Activated CD4-positive, alpha-beta memory T cell treated with anti-CD3 and anti-CD28 coated beads for 36 hours (primary cell): ENCODE measurements at regions not wholly inside any gene's neighbourhood (a gene's known extent, or its start where the extent isn't known, plus 50 kb on each side); places are given as distances from the start of the nearest gene placed in this dataset.

Source experiments
- CTCF ChIA-PET: fragments of 350-600 bp; sonication (Branson Sonifier 250); formaldehyde crosslinking; loops from one replicate; lab custom pipeline; 2021; ENCODE audit warnings: antibody characterized with exemption, inconsistent platforms; lab: Charles Lee
- POLR2A ChIA-PET: fragments of 350-600 bp; sonication (Branson Sonifier 250); formaldehyde crosslinking; loops from one replicate; lab custom pipeline; 2021; ENCODE audit warnings: antibody characterized with exemption; lab: Charles Lee
- DNase-seq: peaks from one replicate; pipeline ENCODE4 v3.0.0-alpha.2; 2020
- H3K27ac Mint-ChIP-seq: one replicate; pipeline ENCODE4 v1.8.0; 2021; ENCODE audit warnings: mixed read lengths
- H3K27me3 Mint-ChIP-seq: one replicate; pipeline ENCODE4 v1.8.0; 2021; ENCODE audit warnings: mixed read lengths
- H3K36me3 Mint-ChIP-seq: one replicate; pipeline ENCODE4 v1.8.0; 2021; ENCODE audit warnings: mixed read lengths
- H3K4me1 Mint-ChIP-seq: one replicate; pipeline ENCODE4 v1.8.0; 2021; ENCODE audit warnings: low read depth, mixed read lengths
- H3K4me3 Mint-ChIP-seq: one replicate; pipeline ENCODE4 v1.8.0; 2021; ENCODE audit warnings: mild to moderate bottlenecking, mixed read lengths
- H3K9me3 Mint-ChIP-seq: one replicate; pipeline ENCODE4 v1.8.0; 2021; ENCODE audit warnings: mixed read lengths
- intact Hi-C: fragments of 100-400 bp; cut with micrococcal nuclease; formaldehyde crosslinking; loops from one replicate; pipeline ENCODE4 v1.15.1; 2023

GRCh38 chr2:153163055-153163454, 315.5 kb downstream of the RPRM start:
- Mint-ChIP-seq H3K27me3 (no peaks in the 10 kb centered on the region), H3K4me3 (no peak overlapping the region), H3K9me3 (no peaks in the 10 kb centered on the region), H3K4me1 (no peaks in the 10 kb centered on the region), H3K27ac (no peak overlapping the region), H3K36me3 (no peaks in the 10 kb centered on the region)
- no peak for DNase-seq
- POLR2A ChIA-PET: no interaction called here
- intact Hi-C loops: loop anchor here (1.0 kb wide), 1 partner anchor 356 kb away; no protein-coding TSS in a partner anchor
- CTCF ChIA-PET: no interaction called here

DNA sequence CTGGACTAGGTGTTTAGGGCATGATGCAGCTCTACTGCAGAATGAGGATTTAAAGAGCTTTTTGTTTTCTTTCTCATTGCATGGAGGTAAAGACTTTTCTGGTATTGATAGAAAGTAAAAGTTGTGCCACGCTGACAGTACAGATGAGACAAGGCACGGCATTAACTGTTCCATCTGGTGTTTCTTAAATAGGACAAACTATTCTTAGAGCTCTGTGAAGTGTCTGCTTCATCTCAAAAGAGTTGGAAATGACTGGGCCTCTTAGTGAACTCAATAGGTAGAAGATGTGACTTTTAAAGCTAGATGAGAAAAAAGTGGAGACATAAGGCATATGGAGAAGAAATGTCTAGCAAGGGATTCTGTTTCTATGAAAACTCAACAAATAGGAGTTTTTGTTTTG, 321.8 kb downstream of the RPRM start:
- intact Hi-C loops: no loop called here
- H3K9me3 Mint-ChIP-seq: peaks cover 7% of the 10 kb centered on the region

GRCh38 chr2:153152036-153152435, 326.5 kb downstream of the RPRM start:
- H3K27me3 Mint-ChIP-seq: no peaks in the 10 kb centered on the region
- H3K36me3 Mint-ChIP-seq: no peaks in the 10 kb centered on the region
- H3K4me3 Mint-ChIP-seq: no peak overlapping the region
- H3K9me3 Mint-ChIP-seq: peaks cover 7% of the 10 kb centered on the region
- ChIA-PET CTCF (no interaction called here), POLR2A (no interaction called here)
- DNase-seq: no peak
- no peaks in the 10 kb centered on the region for H3K4me1 Mint-ChIP-seq
- no peak overlapping the region for H3K27ac Mint-ChIP-seq
- intact Hi-C loops: no loop called here

More for the DNA sequence above, 321.8 kb downstream of the RPRM start:
- Mint-ChIP-seq H3K4me3 (no peak overlapping the region), H3K4me1 (no peaks in the 10 kb centered on the region), H3K27me3 (no peaks in the 10 kb centered on the region), H3K27ac (no peak overlapping the region), H3K36me3 (no peaks in the 10 kb centered on the region)
- ChIA-PET POLR2A (no interaction called here), CTCF (no interaction called here)
- no peak for DNase-seq

- H3K4me1 Mint-ChIP-seq: no peaks in the 10 kb centered on the region
- no peaks in the 10 kb centered on the region for H3K9me3 Mint-ChIP-seq
- H3K36me3 Mint-ChIP-seq: no peaks in the 10 kb centered on the region
- DNase-seq: no peak
- H3K27ac Mint-ChIP-seq: no peak overlapping the region
- no peaks in the 10 kb centered on the region for H3K27me3 Mint-ChIP-seq
- POLR2A ChIA-PET: no interaction called here
- H3K4me3 Mint-ChIP-seq: no peak overlapping the region
- intact Hi-C loops: no loop called here
- CTCF ChIA-PET: no interaction called here
Measured at GRCh38 chr2:153145470-153145978, 333.0 kb downstream of the RPRM start.

DNA sequence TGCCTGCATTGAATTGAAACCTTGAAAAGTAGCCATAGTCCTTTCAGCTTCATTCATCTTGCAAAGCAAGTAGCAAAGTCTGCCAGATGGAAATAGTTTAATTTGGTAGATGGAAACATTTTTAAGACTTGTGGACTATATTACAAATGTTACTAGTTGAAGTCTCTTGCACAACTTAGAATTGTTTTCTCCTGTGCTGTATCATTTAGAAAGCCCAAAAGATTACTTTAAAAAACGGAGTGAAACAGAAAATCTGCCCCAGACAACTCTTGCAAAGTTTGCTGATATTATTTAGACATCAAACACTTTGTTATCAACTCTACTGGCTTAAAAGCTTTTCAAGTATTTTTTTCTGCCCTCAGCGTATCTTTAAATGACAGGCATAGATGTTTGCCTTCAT, 335.0 kb downstream of the RPRM start:
- ChIA-PET POLR2A (no interaction called here), CTCF (no interaction called here)
- Mint-ChIP-seq H3K4me1 (no peaks in the 10 kb centered on the region), H3K9me3 (no peaks in the 10 kb centered on the region), H3K27me3 (no peaks in the 10 kb centered on the region), H3K36me3 (no peaks in the 10 kb centered on the region), H3K27ac (no peak overlapping the region), H3K4me3 (no peak overlapping the region)
- no peak for DNase-seq
- intact Hi-C loops: no loop called here

GRCh38 chr2:153140498-153140897, 338.1 kb downstream of the RPRM start:
- Mint-ChIP-seq H3K4me1 (no peaks in the 10 kb centered on the region), H3K9me3 (no peaks in the 10 kb centered on the region), H3K27ac (no peak overlapping the region), H3K4me3 (no peak overlapping the region), H3K36me3 (no peaks in the 10 kb centered on the region), H3K27me3 (no peaks in the 10 kb centered on the region)
- no peak for DNase-seq
- POLR2A ChIA-PET: no interaction called here
- intact Hi-C loops: no loop called here
- CTCF ChIA-PET: no interaction called here

DNA sequence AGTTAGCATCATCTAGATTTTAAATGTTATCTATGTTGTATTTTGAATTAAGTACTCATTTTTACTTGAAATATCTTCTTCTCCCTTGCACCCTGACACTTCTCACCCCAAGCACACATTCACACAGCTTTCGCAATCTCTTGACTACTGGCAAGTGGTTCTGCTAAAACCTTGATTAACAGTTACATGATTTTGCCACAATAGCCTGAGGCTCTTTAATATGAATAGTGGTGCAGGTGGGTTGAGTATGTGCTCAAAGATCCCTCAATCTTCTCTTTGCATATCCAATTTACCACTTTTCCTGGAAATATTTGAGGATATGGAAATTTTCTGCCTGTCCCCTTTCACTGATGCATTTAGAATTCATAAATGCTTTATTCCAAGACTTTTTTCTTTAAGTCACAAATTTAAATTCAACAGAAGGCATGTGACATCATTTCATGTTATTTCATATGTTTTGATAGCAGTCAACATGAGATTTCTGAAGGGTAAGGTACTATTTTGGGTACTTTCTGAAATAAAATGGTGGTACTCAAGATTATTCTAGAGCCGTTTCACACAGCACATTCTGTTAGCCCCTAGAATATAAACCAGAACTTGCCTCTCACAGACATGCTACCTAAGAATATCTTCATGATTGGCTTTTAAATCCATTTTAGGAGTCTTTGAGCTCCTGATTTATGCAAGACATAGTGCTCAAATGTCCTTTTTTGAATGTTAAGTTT, 339.7 kb downstream of the RPRM start:
- H3K9me3 Mint-ChIP-seq: no peaks in the 10 kb centered on the region
- no peak overlapping the region for H3K27ac Mint-ChIP-seq
- no peaks in the 10 kb centered on the region for H3K27me3 Mint-ChIP-seq
- H3K4me3 Mint-ChIP-seq: no peak overlapping the region
- intact Hi-C loops: no loop called here
- no peak for DNase-seq
- no peaks in the 10 kb centered on the region for H3K4me1 Mint-ChIP-seq
- H3K36me3 Mint-ChIP-seq: no peaks in the 10 kb centered on the region
- CTCF ChIA-PET: no interaction called here
- POLR2A ChIA-PET: no interaction called here

DNA sequence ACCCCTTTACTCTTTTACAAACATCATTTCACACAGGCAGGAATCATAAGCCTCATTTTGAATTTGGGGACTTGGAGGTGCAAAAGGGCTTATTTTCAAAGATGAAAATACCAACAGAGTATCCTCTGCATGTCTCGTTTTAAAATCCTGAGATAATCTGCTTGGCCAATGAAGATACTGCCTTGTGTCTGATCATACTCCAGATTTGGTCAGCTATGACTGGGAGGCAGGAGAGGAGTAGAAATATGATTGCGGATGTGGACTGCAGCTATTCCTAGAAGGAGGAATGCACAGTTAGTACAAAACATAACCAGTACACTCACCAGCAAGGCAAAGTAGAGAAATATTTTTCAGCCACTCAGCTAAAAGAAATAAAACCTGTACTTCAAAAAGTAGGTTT, 342.3 kb downstream of the RPRM start:
- CTCF ChIA-PET: no interaction called here
- Mint-ChIP-seq H3K27ac (no peak overlapping the region), H3K27me3 (no peaks in the 10 kb centered on the region), H3K36me3 (no peaks in the 10 kb centered on the region), H3K4me1 (no peaks in the 10 kb centered on the region), H3K9me3 (no peaks in the 10 kb centered on the region), H3K4me3 (no peak overlapping the region)
- intact Hi-C loops: no loop called here
- no peak for DNase-seq
- POLR2A ChIA-PET: no interaction called here

- Mint-ChIP-seq H3K27ac (no peak overlapping the region), H3K27me3 (no peaks in the 10 kb centered on the region), H3K4me3 (no peak overlapping the region), H3K4me1 (no peaks in the 10 kb centered on the region), H3K9me3 (no peaks in the 10 kb centered on the region), H3K36me3 (no peaks in the 10 kb centered on the region)
- DNase-seq: no peak
- intact Hi-C loops: no loop called here
- CTCF ChIA-PET: no interaction called here
- POLR2A ChIA-PET: no interaction called here
Measured at GRCh38 chr2:153134725-153135124, 343.8 kb downstream of the RPRM start.

- Mint-ChIP-seq H3K27me3 (no peaks in the 10 kb centered on the region), H3K36me3 (no peaks in the 10 kb centered on the region), H3K4me3 (no peak overlapping the region), H3K4me1 (no peaks in the 10 kb centered on the region), H3K9me3 (no peaks in the 10 kb centered on the region), H3K27ac (no peak overlapping the region)
- intact Hi-C loops: no loop called here
- no peak for DNase-seq
- ChIA-PET CTCF (no interaction called here), POLR2A (no interaction called here)
Measured at GRCh38 chr2:153133716-153134115, 344.8 kb downstream of the RPRM start.

DNA sequence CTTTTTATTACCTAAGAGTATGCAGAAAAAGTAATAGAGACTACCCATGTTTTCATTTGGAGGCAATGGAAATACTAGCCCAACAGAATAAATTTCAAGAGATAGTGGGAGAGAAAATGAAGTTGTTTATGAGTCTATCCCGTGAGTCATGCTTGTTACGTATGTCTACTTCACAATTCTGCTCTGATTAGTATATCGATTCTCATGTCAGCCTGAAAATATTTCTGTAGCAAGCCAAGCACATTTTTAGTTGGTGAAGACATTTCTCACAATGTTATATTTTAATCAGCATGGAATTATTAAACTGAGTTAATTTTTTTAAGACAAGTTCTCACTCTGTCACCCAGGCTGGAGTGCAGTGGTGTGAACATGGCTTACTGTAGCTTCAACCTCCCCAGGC, 346.1 kb downstream of the RPRM start:
- Mint-ChIP-seq H3K27me3 (no peaks in the 10 kb centered on the region), H3K4me1 (no peaks in the 10 kb centered on the region), H3K4me3 (no peak overlapping the region), H3K27ac (no peak overlapping the region), H3K9me3 (no peaks in the 10 kb centered on the region), H3K36me3 (no peaks in the 10 kb centered on the region)
- intact Hi-C loops: no loop called here
- DNase-seq: no peak
- POLR2A ChIA-PET: no interaction called here
- CTCF ChIA-PET: no interaction called here

DNA sequence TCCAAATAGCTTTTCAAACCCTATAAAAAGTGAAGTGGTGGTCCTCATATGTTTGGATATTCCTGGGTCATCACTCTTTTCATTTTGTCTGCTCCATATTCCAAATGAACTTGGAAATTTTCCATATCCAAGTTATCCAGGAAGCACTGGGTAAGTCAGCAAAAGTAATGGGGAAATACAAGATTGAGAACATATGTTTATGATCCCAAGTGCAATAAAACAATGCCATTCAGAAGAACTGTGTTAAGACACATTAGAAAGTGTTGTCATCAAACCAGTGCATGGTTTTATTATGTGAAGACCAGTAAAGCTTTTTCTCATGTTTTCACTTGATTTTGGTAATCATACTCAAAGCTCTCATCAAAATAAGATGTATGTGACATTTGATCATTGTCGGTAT, 363.4 kb downstream of the RPRM start:
- no peaks in the 10 kb centered on the region for H3K36me3 Mint-ChIP-seq
- H3K4me1 Mint-ChIP-seq: no peaks in the 10 kb centered on the region
- H3K27ac Mint-ChIP-seq: no peak overlapping the region
- no peak for DNase-seq
- H3K4me3 Mint-ChIP-seq: no peak overlapping the region
- H3K27me3 Mint-ChIP-seq: no peaks in the 10 kb centered on the region
- H3K9me3 Mint-ChIP-seq: no peaks in the 10 kb centered on the region
- CTCF ChIA-PET: no interaction called here
- intact Hi-C loops: no loop called here
- POLR2A ChIA-PET: no interaction called here

DNA sequence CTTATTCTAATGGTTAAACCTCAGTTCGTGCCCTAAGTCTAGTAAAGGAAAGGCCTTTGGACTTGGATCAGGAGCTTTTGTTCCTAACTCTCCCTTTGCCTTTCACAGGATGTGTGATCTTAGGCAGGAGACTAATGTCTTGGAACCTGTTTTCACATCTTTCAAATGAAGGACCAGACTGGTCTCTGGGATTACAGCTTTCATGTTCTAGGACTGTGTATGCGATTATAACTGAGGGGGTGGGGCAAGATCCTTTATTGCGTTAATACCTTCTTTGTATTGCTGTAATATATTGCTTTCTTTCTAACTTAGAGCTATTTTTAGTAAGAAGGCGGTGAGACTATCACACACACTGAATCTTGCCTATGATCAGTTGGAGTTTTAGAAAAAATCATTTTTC, 368.1 kb downstream of the RPRM start:
- no peaks in the 10 kb centered on the region for H3K36me3 Mint-ChIP-seq
- no peaks in the 10 kb centered on the region for H3K9me3 Mint-ChIP-seq
- H3K27me3 Mint-ChIP-seq: no peaks in the 10 kb centered on the region
- ChIA-PET CTCF (no interaction called here), POLR2A (no interaction called here)
- H3K27ac Mint-ChIP-seq: no peak overlapping the region
- H3K4me3 Mint-ChIP-seq: no peak overlapping the region
- intact Hi-C loops: no loop called here
- peaks cover 5% of the 10 kb centered on the region for H3K4me1 Mint-ChIP-seq
- no peak for DNase-seq
